Muscle layer of colon (tissue), 2 donors: ENCODE measurements at regions not wholly inside any gene's neighbourhood (a gene's known extent, or its start where the extent isn't known, plus 50 kb on each side); places are given as distances from the start of the nearest gene placed in this dataset.
A peak's percentile ranks its signal among the peaks of the same experiment; 100 is the strongest.

Source experiments
- H3K27ac ChIP-seq: one replicate; pipeline ENCODE4 v1.7.0; 2013; ENCODE audit warnings: low read depth, mild to moderate bottlenecking, low read length, moderate library complexity
- H3K27me3 ChIP-seq, 2 donors: one replicate each; pipeline ENCODE4 v1.7.0; 2013; ENCODE audit warnings: low read length in 2 of 2, mild to moderate bottlenecking in 2 of 2; ENCODE audit not compliant: insufficient read depth in 2 of 2, control insufficient read depth in 1 of 2
- H3K36me3 ChIP-seq: one replicate; pipeline ENCODE4 v1.7.0; 2013; ENCODE audit warnings: mild to moderate bottlenecking, low read length; ENCODE audit not compliant: insufficient read depth
- H3K4me1 ChIP-seq: one replicate; pipeline ENCODE4 v1.7.0; 2013; ENCODE audit warnings: mild to moderate bottlenecking, low read length; ENCODE audit not compliant: insufficient read depth
- H3K4me3 ChIP-seq, 2 donors: one replicate each; pipeline ENCODE4 v1.7.0; 2013; ENCODE audit warnings: low read length in 2 of 2, low read depth in 1 of 2, mild to moderate bottlenecking in 1 of 2, moderate library complexity in 1 of 2
- H3K9ac ChIP-seq: one replicate; pipeline ENCODE4 v1.7.0; 2013; ENCODE audit warnings: low read length
- H3K9me3 ChIP-seq: one replicate; pipeline ENCODE4 v1.7.0; 2013; ENCODE audit warnings: mild to moderate bottlenecking, low read length
- donor health status: abdominal sarcoma.
- donor health status: Adenocarcinoma of cecum.

GRCh38 chr16:86926181-86927094 is 348.1 kb downstream of the FOXL1 start:
- no peak overlapping the region for H3K9ac ChIP-seq
- H3K27ac ChIP-seq, result no peak overlapping the region
- no peaks in the 10 kb centered on the region for H3K36me3 ChIP-seq
- H3K4me1 ChIP-seq, result peaks cover 10% of the 10 kb centered on the region
- H3K4me3 ChIP-seq, result no peak overlapping the region
- peaks cover 4% of the 10 kb centered on the region for H3K9me3 ChIP-seq
- peaks cover 18 to 46% of the 10 kb centered on the region in 2 donors for H3K27me3 ChIP-seq

DNA sequence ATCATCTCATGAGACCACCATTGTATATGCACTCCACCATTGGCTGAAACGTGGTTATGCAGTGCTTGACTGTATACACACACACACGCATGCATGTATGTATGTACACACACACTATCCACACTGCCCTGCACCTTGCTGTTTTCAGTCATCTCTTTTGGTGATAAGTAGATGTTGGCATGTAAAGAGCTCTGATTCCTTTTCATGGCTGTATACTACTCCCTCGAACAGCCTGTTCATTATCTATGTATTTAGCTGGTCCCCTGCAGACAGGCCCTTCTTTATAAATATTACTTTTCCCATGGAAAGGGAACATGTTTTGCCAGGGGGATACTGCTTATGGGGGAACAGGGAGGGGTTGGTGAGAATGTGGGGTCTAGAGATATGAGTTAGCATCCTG is 349.4 kb downstream of the FOXL1 start:
- Histone ChIP-seq H3K4me3 (no peak overlapping the region), H3K9me3 (no peaks in the 10 kb centered on the region), H3K27ac (no peak overlapping the region), H3K4me1 (peaks cover 15% of the 10 kb centered on the region), H3K27me3 (peaks cover 18 to 46% of the 10 kb centered on the region in 2 donors), H3K36me3 (no peaks in the 10 kb centered on the region), H3K9ac (no peak overlapping the region)

GRCh38 chr16:86928523-86929011 is 350.2 kb downstream of the FOXL1 start:
- no peaks in the 10 kb centered on the region for H3K36me3 ChIP-seq
- H3K9ac ChIP-seq, result no peak overlapping the region
- peaks cover 15% of the 10 kb centered on the region for H3K4me1 ChIP-seq
- H3K27me3 ChIP-seq, result peaks cover 18 to 46% of the 10 kb centered on the region in 2 donors
- H3K4me3 ChIP-seq, result no peak overlapping the region
- H3K27ac ChIP-seq, result no peak overlapping the region
- H3K9me3 ChIP-seq, result no peaks in the 10 kb centered on the region

DNA sequence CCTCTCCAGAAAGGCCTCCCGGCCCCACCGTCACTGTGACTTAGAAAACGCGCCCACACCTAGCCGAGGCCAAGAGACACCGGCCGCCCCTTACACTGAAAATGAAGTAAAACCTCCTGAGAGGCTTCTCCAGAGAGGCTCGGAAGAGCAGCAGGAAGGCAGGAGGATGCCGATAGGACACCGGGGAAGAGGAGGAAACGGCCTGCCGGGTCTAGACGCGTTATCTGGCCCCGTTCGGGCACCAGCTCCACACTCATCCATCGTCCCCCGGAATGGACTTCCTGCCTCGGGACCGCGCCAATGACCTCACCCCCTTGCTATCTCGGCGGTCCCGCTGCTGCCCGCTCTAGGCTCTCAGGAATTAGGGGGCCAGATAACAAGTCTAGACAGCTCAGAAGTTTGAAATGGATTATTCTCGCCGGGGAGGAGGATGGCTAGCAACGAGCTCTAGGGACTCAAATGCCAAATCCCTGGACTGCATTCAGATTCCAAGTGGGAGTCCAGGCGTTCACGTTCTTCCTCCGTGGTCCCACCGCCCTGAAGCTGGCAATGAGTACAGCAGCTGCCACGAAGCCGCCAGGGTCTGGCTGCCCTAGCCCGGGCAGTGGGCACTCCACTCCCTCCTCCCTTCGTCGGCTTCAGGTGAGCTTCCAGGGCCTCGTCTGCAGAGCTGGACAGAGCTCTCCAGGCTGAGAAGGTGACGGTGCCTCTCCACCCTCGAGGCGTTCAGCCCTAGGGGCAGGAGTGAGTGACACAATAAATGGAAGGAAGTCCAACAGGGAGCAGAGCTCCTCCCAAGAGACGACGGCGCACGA is 350.9 kb downstream of the FOXL1 start:
- Histone ChIP-seq H3K27me3 (peaks cover 15 to 40% of the 10 kb centered on the region in 2 donors), H3K4me1 (peaks cover 15% of the 10 kb centered on the region), H3K9me3 (no peaks in the 10 kb centered on the region), H3K9ac (no peak overlapping the region), H3K4me3 (no peak overlapping the region), H3K27ac (no peak overlapping the region), H3K36me3 (no peaks in the 10 kb centered on the region)

- Histone ChIP-seq H3K27ac (no peak overlapping the region), H3K4me3 (no peak overlapping the region), H3K27me3 (peaks cover 11 to 34% of the 10 kb centered on the region in 2 donors), H3K36me3 (no peaks in the 10 kb centered on the region), H3K4me1 (peaks cover 12% of the 10 kb centered on the region), H3K9ac (no peak overlapping the region), H3K9me3 (no peaks in the 10 kb centered on the region)
These were observed 351.7 kb downstream of the FOXL1 start for GRCh38 chr16:86930001-86930400.

GRCh38 chr16:86930663-86931373 is 352.5 kb downstream of the FOXL1 start:
- Histone ChIP-seq H3K27ac (no peak overlapping the region), H3K36me3 (no peaks in the 10 kb centered on the region), H3K4me1 (peaks cover 8% of the 10 kb centered on the region), H3K9me3 (no peaks in the 10 kb centered on the region), H3K27me3 (peaks cover 11 to 29% of the 10 kb centered on the region in 2 donors), H3K4me3 (no peak overlapping the region), H3K9ac (no peak overlapping the region)

DNA sequence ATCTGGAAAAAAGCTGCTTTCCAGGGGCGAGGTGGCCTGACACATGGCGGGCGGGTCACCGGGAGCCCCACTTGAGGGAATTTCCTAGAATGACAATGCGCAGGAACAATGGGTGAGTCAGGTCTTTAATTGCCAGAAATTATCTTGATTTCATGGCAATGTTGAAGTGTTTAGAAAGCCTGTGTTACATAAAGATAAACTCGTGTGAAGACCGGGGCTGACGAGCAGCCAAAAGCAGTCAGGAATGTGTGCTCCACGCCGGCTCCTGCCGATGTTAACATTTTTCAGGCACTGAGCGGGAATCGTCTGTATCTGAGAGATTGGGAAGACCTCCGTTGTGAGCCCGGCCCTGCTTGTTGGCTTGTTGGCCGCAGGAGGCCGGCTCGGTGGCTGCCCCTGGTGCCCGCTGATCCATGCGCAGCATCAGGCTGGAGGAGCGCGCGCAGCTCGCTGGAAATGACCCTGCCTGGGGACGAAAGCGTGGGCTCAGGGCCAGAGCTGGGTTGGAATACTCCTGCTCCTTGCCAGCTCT is 353.1 kb downstream of the FOXL1 start:
- H3K36me3 ChIP-seq, result no peaks in the 10 kb centered on the region
- H3K4me3 ChIP-seq, result peak overlapping the region; percentile 12 to 47
- no peak overlapping the region for H3K27ac ChIP-seq
- no peaks in the 10 kb centered on the region for H3K9me3 ChIP-seq
- peaks cover 8% of the 10 kb centered on the region for H3K4me1 ChIP-seq
- peaks cover 11 to 24% of the 10 kb centered on the region in 2 donors for H3K27me3 ChIP-seq
- no peak overlapping the region for H3K9ac ChIP-seq

- Histone ChIP-seq H3K9me3 (no peaks in the 10 kb centered on the region), H3K9ac (no peak overlapping the region), H3K4me1 (peaks cover 8% of the 10 kb centered on the region), H3K4me3 (peak overlapping the region in 1 of 2 donors; percentile 47), H3K36me3 (no peaks in the 10 kb centered on the region), H3K27me3 (peaks cover 11 to 15% of the 10 kb centered on the region in 2 donors), H3K27ac (no peak overlapping the region)
These were observed 354.0 kb downstream of the FOXL1 start for GRCh38 chr16:86932130-86932982.

GRCh38 chr16:86934581-86935375 is 356.4 kb downstream of the FOXL1 start:
- H3K27me3 ChIP-seq, result peaks cover 0 to 5% of the 10 kb centered on the region in 2 donors

DNA sequence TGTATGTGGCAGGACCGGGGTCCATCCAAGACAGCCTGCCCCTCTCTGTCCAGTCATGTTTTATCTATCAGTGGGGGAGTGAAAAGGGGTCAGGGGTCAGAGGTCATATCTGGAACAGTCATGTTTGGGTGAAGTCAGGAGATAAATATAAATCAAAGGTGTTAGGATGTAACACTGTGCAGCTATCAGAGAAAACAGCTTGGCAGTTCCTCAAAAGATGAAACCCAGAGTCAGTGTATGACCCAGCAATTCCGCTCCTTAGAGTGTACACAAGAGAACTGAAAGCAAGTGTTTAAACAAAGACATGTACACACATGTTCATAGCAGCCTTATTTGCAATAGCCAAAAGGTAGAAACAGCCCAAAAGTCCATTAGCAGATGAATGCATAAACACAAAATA is 361.3 kb downstream of the FOXL1 start:
- Histone ChIP-seq H3K27me3 (peaks cover 0 to 5% of the 10 kb centered on the region in 2 donors), H3K27ac (no peak overlapping the region), H3K4me1 (no peaks in the 10 kb centered on the region), H3K9me3 (no peaks in the 10 kb centered on the region), H3K4me3 (no peak overlapping the region), H3K9ac (no peak overlapping the region), H3K36me3 (no peaks in the 10 kb centered on the region)

More at GRCh38 chr16:86934581-86935375, 356.4 kb downstream of the FOXL1 start:
- Histone ChIP-seq H3K9ac (no peak overlapping the region), H3K9me3 (no peaks in the 10 kb centered on the region), H3K4me3 (no peak overlapping the region), H3K4me1 (peaks cover 8% of the 10 kb centered on the region), H3K36me3 (no peaks in the 10 kb centered on the region), H3K27ac (no peak overlapping the region)
